ENCODE measurements at regions not wholly inside any gene's neighbourhood (a gene's known extent, or its start where the extent isn't known, plus 50 kb on each side); places are given as distances from the start of the nearest gene placed in this dataset.

- TF ChIP-seq TAF1 (IDR thresholded peaks at IDR 0.05; ENCODE audit: low read depth, low read length) (no peak), POLR2AphosphoS5 (IDR thresholded peaks at IDR 0.05; ENCODE audit: low read depth, low read length) (no peak), POLR2A (IDR thresholded peaks at IDR 0.05; ENCODE audit: low read depth, low read length) (no peak), PAX5 (IDR thresholded peaks at IDR 0.05; ENCODE audit: insufficient read depth, low read length, severe bottlenecking) (no peak), POU2F2 (IDR thresholded peaks at IDR 0.05; ENCODE audit: low read depth, low read length) (no peak), SPI1 (IDR thresholded peaks at IDR 0.05; ENCODE audit: low read depth, low read length) (no peak)
Observed at GRCh38 chr17:13977837-13978236, 91.5 kb upstream of the COX10 start.

GRCh38 chr17:13978478-13978877 is 90.8 kb upstream of the COX10 start:
- TF ChIP-seq POLR2A (IDR thresholded peaks at IDR 0.05; ENCODE audit: low read depth, low read length) = no peak
- no peak for TF ChIP-seq TAF1 (IDR thresholded peaks at IDR 0.05; ENCODE audit: low read depth, low read length)
- TF ChIP-seq POU2F2 (IDR thresholded peaks at IDR 0.05; ENCODE audit: low read depth, low read length) = no peak
- FAIRE-seq (no peak), DNase-seq (ENCODE audit: insufficient read length, low spot score) (no peak)

More at GRCh38 chr17:13977837-13978236, 91.5 kb upstream of the COX10 start:
- no peak for DNase-seq (ENCODE audit: insufficient read length, low spot score)
- no peak for FAIRE-seq

GRCh38 chr17:13981881-13982280 is 87.4 kb upstream of the COX10 start:
- FAIRE-seq (no peak), DNase-seq (ENCODE audit: insufficient read length, low spot score) (no peak)
- no peak for TF ChIP-seq SPI1 (IDR thresholded peaks at IDR 0.05; ENCODE audit: low read depth, low read length)
- TF ChIP-seq TAF1 (IDR thresholded peaks at IDR 0.05; ENCODE audit: low read depth, low read length) = no peak
- no peak for TF ChIP-seq POLR2AphosphoS5 (IDR thresholded peaks at IDR 0.05; ENCODE audit: low read depth, low read length)
- TF ChIP-seq POLR2A (IDR thresholded peaks at IDR 0.05; ENCODE audit: low read depth, low read length) = no peak
- TF ChIP-seq POU2F2 (IDR thresholded peaks at IDR 0.05; ENCODE audit: low read depth, low read length) = no peak
- no peak for TF ChIP-seq PAX5 (IDR thresholded peaks at IDR 0.05; ENCODE audit: insufficient read depth, low read length, severe bottlenecking)

GRCh38 chr17:13984956-13985355 is 84.3 kb upstream of the COX10 start:
- no peak for TF ChIP-seq PAX5 (IDR thresholded peaks at IDR 0.05; ENCODE audit: insufficient read depth, low read length, severe bottlenecking)
- no peak for TF ChIP-seq SPI1 (IDR thresholded peaks at IDR 0.05; ENCODE audit: low read depth, low read length)
- DNase-seq (ENCODE audit: insufficient read length, low spot score) (no peak), FAIRE-seq (no peak)

- TF ChIP-seq SPI1 (IDR thresholded peaks at IDR 0.05; ENCODE audit: low read depth, low read length) = no peak
- TF ChIP-seq POLR2A (IDR thresholded peaks at IDR 0.05; ENCODE audit: low read depth, low read length) = no peak
- no peak for TF ChIP-seq TAF1 (IDR thresholded peaks at IDR 0.05; ENCODE audit: low read depth, low read length)
- no peak for TF ChIP-seq PAX5 (IDR thresholded peaks at IDR 0.05; ENCODE audit: insufficient read depth, low read length, severe bottlenecking)
- TF ChIP-seq POU2F2 (IDR thresholded peaks at IDR 0.05; ENCODE audit: low read depth, low read length) = no peak
- no peak for TF ChIP-seq POLR2AphosphoS5 (IDR thresholded peaks at IDR 0.05; ENCODE audit: low read depth, low read length)
- no peak for FAIRE-seq
- no peak for DNase-seq (ENCODE audit: insufficient read length, low spot score)
Observed at GRCh38 chr17:13986855-13987254, 82.4 kb upstream of the COX10 start.

GRCh38 chr17:13989138-13989537 is 80.2 kb upstream of the COX10 start:
- FAIRE-seq (no peak), DNase-seq (ENCODE audit: insufficient read length, low spot score) (no peak)
- TF ChIP-seq PAX5 (IDR thresholded peaks at IDR 0.05; ENCODE audit: insufficient read depth, low read length, severe bottlenecking) = no peak
- no peak for TF ChIP-seq POLR2A (IDR thresholded peaks at IDR 0.05; ENCODE audit: low read depth, low read length)

GRCh38 chr17:13993106-13993505 is 76.2 kb upstream of the COX10 start:
- no peak for FAIRE-seq
- DNase-seq (ENCODE audit: insufficient read length, low spot score) = no peak

GRCh38 chr17:13994050-13994449 is 75.3 kb upstream of the COX10 start:
- TF ChIP-seq POU2F2 (IDR thresholded peaks at IDR 0.05; ENCODE audit: low read depth, low read length) (no peak), SPI1 (IDR thresholded peaks at IDR 0.05; ENCODE audit: low read depth, low read length) (no peak), POLR2A (IDR thresholded peaks at IDR 0.05; ENCODE audit: low read depth, low read length) (no peak), POLR2AphosphoS5 (IDR thresholded peaks at IDR 0.05; ENCODE audit: low read depth, low read length) (no peak), TAF1 (IDR thresholded peaks at IDR 0.05; ENCODE audit: low read depth, low read length) (no peak), PAX5 (IDR thresholded peaks at IDR 0.05; ENCODE audit: insufficient read depth, low read length, severe bottlenecking) (no peak)
- no peak for DNase-seq (ENCODE audit: insufficient read length, low spot score)
- no peak for FAIRE-seq

More at GRCh38 chr17:13993106-13993505, 76.2 kb upstream of the COX10 start:
- TF ChIP-seq POLR2A (IDR thresholded peaks at IDR 0.05; ENCODE audit: low read depth, low read length) (no peak), TAF1 (IDR thresholded peaks at IDR 0.05; ENCODE audit: low read depth, low read length) (no peak), POU2F2 (IDR thresholded peaks at IDR 0.05; ENCODE audit: low read depth, low read length) (no peak), PAX5 (IDR thresholded peaks at IDR 0.05; ENCODE audit: insufficient read depth, low read length, severe bottlenecking) (no peak), SPI1 (IDR thresholded peaks at IDR 0.05; ENCODE audit: low read depth, low read length) (no peak), POLR2AphosphoS5 (IDR thresholded peaks at IDR 0.05; ENCODE audit: low read depth, low read length) (no peak)

- no peak for DNase-seq (ENCODE audit: insufficient read length, low spot score)
- TF ChIP-seq TAF1 (IDR thresholded peaks at IDR 0.05; ENCODE audit: low read depth, low read length) (no peak), POU2F2 (IDR thresholded peaks at IDR 0.05; ENCODE audit: low read depth, low read length) (no peak), PAX5 (IDR thresholded peaks at IDR 0.05; ENCODE audit: insufficient read depth, low read length, severe bottlenecking) (no peak), POLR2A (IDR thresholded peaks at IDR 0.05; ENCODE audit: low read depth, low read length) (no peak), POLR2AphosphoS5 (IDR thresholded peaks at IDR 0.05; ENCODE audit: low read depth, low read length) (no peak), SPI1 (IDR thresholded peaks at IDR 0.05; ENCODE audit: low read depth, low read length) (no peak)
- FAIRE-seq = no peak
Observed at GRCh38 chr17:13995856-13996271, 73.4 kb upstream of the COX10 start.

GRCh38 chr17:13996276-13996675 is 73.0 kb upstream of the COX10 start:
- FAIRE-seq = no peak
- no peak for DNase-seq (ENCODE audit: insufficient read length, low spot score)

GRCh38 chr17:13996748-13997147 is 72.6 kb upstream of the COX10 start:
- DNase-seq (ENCODE audit: insufficient read length, low spot score) = no peak
- no peak for FAIRE-seq
- no peak for TF ChIP-seq POLR2AphosphoS5 (IDR thresholded peaks at IDR 0.05; ENCODE audit: low read depth, low read length)
- no peak for TF ChIP-seq POLR2A (IDR thresholded peaks at IDR 0.05; ENCODE audit: low read depth, low read length)
- TF ChIP-seq TAF1 (IDR thresholded peaks at IDR 0.05; ENCODE audit: low read depth, low read length) = no peak
- no peak for TF ChIP-seq SPI1 (IDR thresholded peaks at IDR 0.05; ENCODE audit: low read depth, low read length)
- no peak for TF ChIP-seq PAX5 (IDR thresholded peaks at IDR 0.05; ENCODE audit: insufficient read depth, low read length, severe bottlenecking)
- no peak for TF ChIP-seq POU2F2 (IDR thresholded peaks at IDR 0.05; ENCODE audit: low read depth, low read length)

More at GRCh38 chr17:13996276-13996675, 73.0 kb upstream of the COX10 start:
- TF ChIP-seq PAX5 (IDR thresholded peaks at IDR 0.05; ENCODE audit: insufficient read depth, low read length, severe bottlenecking) (no peak), SPI1 (IDR thresholded peaks at IDR 0.05; ENCODE audit: low read depth, low read length) (no peak), TAF1 (IDR thresholded peaks at IDR 0.05; ENCODE audit: low read depth, low read length) (no peak)
